ENCODE measurements at regions not wholly inside any gene's neighbourhood (a gene's known extent, or its start where the extent isn't known, plus 50 kb on each side); places are given as distances from the start of the nearest gene placed in this dataset.

DNA sequence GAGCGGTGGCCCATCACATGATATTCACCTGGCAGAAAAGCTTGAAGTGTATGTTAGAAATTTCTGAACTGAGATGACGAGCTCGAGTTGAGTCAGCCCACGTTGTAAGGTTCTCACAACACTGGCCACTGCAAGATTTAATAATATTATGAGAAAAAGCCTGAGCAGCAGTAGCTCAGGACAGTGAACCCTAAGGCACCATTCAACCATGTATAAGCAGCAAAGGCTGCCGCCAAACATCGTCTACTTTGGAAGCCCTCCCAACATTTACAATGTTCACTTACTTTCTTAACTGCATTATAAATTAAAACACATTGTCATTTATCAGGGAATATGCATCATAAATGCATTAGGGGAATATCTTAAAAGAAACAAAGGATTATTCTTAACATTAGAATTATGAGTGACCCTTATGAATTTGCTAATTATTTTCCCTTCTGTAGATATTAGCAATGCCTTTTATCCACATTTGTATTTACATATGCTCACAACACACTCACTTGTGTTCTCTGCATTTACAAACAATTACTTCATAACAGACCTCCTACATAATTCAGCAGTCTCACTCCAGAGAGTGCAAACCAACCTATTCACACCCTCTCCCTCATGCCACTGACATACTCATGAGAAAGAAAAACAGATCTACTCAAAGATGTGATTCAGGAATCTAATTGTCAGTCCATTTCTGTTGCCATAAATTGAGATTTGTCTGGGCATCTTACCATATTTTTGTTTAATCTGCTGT, 57.7 kb upstream of the CARD18 start:
- TF ChIP-seq, protein P1, sequence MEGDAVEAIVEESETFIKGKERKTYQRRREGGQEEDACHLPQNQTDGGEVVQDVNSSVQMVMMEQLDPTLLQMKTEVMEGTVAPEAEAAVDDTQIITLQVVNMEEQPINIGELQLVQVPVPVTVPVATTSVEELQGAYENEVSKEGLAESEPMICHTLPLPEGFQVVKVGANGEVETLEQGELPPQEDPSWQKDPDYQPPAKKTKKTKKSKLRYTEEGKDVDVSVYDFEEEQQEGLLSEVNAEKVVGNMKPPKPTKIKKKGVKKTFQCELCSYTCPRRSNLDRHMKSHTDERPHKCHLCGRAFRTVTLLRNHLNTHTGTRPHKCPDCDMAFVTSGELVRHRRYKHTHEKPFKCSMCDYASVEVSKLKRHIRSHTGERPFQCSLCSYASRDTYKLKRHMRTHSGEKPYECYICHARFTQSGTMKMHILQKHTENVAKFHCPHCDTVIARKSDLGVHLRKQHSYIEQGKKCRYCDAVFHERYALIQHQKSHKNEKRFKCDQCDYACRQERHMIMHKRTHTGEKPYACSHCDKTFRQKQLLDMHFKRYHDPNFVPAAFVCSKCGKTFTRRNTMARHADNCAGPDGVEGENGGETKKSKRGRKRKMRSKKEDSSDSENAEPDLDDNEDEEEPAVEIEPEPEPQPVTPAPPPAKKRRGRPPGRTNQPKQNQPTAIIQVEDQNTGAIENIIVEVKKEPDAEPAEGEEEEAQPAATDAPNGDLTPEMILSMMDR (conservative IDR thresholded peaks at IDR 0.05 in 1 of 2, IDR thresholded peaks at IDR 0.05 in 1 of 2; ENCODE audit: extremely low read depth in 1 of 2, insufficient read depth in 1 of 2, low read depth in 1 of 2, low read length in 2 of 2) = no peak
- no peak for TF ChIP-seq EZH2 (IDR thresholded peaks at IDR 0.05; ENCODE audit: borderline replicate concordance, low read length)

Measured in mammary epithelial cell (primary cell).